ENCODE measurements at regions not wholly inside any gene's neighbourhood (a gene's known extent, or its start where the extent isn't known, plus 50 kb on each side); places are given as distances from the start of the nearest gene placed in this dataset.

DNA sequence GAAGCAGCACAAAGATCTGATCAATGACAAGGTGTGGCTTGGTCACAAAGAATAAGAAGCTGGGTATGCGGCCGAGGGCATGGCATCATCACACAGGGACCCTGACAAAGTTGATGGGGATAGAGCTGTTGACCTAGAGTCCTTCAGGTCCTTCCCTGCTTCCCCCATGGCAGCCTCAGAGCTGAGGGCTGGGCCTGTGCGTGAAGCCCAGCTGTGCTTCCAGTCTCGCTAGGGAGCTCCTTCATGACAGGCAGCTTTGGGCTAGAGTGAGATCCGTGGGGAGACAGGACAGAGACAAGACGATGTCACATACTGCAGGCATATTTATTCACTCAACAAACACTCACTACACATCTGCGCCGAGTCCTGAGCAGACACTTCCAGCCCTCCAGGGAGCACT, 56.4 kb upstream of the NEURL1B start:
- TF ChIP-seq, protein P1, sequence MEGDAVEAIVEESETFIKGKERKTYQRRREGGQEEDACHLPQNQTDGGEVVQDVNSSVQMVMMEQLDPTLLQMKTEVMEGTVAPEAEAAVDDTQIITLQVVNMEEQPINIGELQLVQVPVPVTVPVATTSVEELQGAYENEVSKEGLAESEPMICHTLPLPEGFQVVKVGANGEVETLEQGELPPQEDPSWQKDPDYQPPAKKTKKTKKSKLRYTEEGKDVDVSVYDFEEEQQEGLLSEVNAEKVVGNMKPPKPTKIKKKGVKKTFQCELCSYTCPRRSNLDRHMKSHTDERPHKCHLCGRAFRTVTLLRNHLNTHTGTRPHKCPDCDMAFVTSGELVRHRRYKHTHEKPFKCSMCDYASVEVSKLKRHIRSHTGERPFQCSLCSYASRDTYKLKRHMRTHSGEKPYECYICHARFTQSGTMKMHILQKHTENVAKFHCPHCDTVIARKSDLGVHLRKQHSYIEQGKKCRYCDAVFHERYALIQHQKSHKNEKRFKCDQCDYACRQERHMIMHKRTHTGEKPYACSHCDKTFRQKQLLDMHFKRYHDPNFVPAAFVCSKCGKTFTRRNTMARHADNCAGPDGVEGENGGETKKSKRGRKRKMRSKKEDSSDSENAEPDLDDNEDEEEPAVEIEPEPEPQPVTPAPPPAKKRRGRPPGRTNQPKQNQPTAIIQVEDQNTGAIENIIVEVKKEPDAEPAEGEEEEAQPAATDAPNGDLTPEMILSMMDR (IDR thresholded peaks at IDR 0.05) = no peak
- no peak for TF ChIP-seq POLR2A (IDR thresholded peaks at IDR 0.05)
